AG09319 (cell line): ENCODE measurements at regions not wholly inside any gene's neighbourhood (a gene's known extent, or its start where the extent isn't known, plus 50 kb on each side); places are given as distances from the start of the nearest gene placed in this dataset.
A peak's percentile ranks its signal among the peaks of the same experiment; 100 is the strongest.

Experiments
- DNase-seq: peaks from one replicate; pipeline ENCODE4 v3.0.0-alpha.2; 2010; ENCODE audit warnings: low read depth; ENCODE audit errors: extremely low read depth
- CTCF ChIP-seq: IDR thresholded peaks from 2 replicates; pipeline ENCODE4 v1.5.1; 2011; ENCODE audit warnings: low read depth, mild to moderate bottlenecking, inconsistent platforms, low read length, moderate library complexity

- DNase-seq: no peak
- TF ChIP-seq CTCF: no peak
Measured at GRCh38 chr13:70816853-70817252, 708.6 kb upstream of the KLHL1 start.

GRCh38 chr13:70814684-70815083, 706.4 kb upstream of the KLHL1 start:
- TF ChIP-seq CTCF: no peak
- no peak for DNase-seq

- no peak for TF ChIP-seq CTCF
- DNase-seq: peak; percentile 10
Measured at GRCh38 chr13:70812481-70812880, 704.2 kb upstream of the KLHL1 start.

GRCh38 chr13:70809588-70809987, 701.3 kb upstream of the KLHL1 start:
- no peak for TF ChIP-seq CTCF
- DNase-seq: no peak

GRCh38 chr13:70798385-70798784, 690.1 kb upstream of the KLHL1 start:
- no peak for DNase-seq
- no peak for TF ChIP-seq CTCF

GRCh38 chr13:70795484-70795883, 687.2 kb upstream of the KLHL1 start:
- no peak for DNase-seq
- no peak for TF ChIP-seq CTCF

- TF ChIP-seq CTCF: no peak
- DNase-seq: no peak
Measured at GRCh38 chr13:70792121-70792520, 683.9 kb upstream of the KLHL1 start.
